ENCODE measurements at regions not wholly inside any gene's neighbourhood (a gene's known extent, or its start where the extent isn't known, plus 50 kb on each side); places are given as distances from the start of the nearest gene placed in this dataset.

- CTCF ChIA-PET: no interaction called here
- no peak for ATAC-seq
Observed at GRCh38 chr11:81373986-81374385, 1359.7 kb downstream of the FAM181B start.

DNA sequence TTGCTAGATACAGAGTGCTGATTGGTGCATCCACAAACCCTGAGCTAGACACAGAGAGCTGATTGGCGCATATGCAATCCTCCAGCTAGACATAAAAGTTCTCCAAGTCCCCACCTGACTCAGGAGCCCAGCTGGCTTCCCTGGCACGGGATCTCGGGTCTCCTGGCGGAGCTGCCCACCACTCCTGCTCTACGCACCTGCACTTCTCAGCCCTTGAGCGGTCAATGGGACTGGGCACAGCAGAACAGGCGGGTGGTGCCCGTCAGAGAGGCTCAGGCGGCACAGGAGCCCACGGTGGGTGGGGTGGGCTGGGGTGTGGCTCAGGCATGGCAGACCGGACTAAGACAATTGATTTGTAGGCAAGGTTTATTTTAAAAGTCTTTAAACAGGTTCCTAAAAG, 1365.5 kb downstream of the FAM181B start:
- ChIA-PET POLR2A (no interaction called here), CTCF (no interaction called here)
- DNase-seq (ENCODE audit: low read depth, low spot score): no peak
- ATAC-seq: no peak
- Histone ChIP-seq H3K36me3 (ENCODE audit: control insufficient read depth, insufficient read depth, low read length) (no peaks in the 10 kb centered on the region), H3K27ac (ENCODE audit: low read length) (no peak overlapping the region), H3K9me3 (ENCODE audit: control insufficient read depth, insufficient read depth, low read depth, low read length) (no peaks in the 10 kb centered on the region), H3K27me3 (ENCODE audit: control insufficient read depth, insufficient read depth, low read length) (no peaks in the 10 kb centered on the region), H3K4me3 (ENCODE audit: low read depth in 2 of 2, low read length in 2 of 2) (no peak overlapping the region), H3K4me1 (ENCODE audit: control insufficient read depth, insufficient read depth, low read length) (no peaks in the 10 kb centered on the region)
- intact Hi-C loops (cut with micrococcal nuclease; ENCODE audit: unreplicated experiment) (no loop called here), in situ Hi-C loops (cut with HindIII; ENCODE audit: low pct_unique_long_range_greater_than_20kb, low sequenced_read_pairs) (no loop called here)
- BruUV-seq (replicated peaks): no TSS peak
- TF ChIP-seq CTCF (IDR thresholded peaks at IDR 0.05): no peak
- no peak for TF ChIP-seq POLR2AphosphoS5 (IDR thresholded peaks at IDR 0.05; ENCODE audit: low read depth, low read length)
- TF ChIP-seq, protein P1, sequence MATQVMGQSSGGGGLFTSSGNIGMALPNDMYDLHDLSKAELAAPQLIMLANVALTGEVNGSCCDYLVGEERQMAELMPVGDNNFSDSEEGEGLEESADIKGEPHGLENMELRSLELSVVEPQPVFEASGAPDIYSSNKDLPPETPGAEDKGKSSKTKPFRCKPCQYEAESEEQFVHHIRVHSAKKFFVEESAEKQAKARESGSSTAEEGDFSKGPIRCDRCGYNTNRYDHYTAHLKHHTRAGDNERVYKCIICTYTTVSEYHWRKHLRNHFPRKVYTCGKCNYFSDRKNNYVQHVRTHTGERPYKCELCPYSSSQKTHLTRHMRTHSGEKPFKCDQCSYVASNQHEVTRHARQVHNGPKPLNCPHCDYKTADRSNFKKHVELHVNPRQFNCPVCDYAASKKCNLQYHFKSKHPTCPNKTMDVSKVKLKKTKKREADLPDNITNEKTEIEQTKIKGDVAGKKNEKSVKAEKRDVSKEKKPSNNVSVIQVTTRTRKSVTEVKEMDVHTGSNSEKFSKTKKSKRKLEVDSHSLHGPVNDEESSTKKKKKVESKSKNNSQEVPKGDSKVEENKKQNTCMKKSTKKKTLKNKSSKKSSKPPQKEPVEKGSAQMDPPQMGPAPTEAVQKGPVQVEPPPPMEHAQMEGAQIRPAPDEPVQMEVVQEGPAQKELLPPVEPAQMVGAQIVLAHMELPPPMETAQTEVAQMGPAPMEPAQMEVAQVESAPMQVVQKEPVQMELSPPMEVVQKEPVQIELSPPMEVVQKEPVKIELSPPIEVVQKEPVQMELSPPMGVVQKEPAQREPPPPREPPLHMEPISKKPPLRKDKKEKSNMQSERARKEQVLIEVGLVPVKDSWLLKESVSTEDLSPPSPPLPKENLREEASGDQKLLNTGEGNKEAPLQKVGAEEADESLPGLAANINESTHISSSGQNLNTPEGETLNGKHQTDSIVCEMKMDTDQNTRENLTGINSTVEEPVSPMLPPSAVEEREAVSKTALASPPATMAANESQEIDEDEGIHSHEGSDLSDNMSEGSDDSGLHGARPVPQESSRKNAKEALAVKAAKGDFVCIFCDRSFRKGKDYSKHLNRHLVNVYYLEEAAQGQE (IDR thresholded peaks at IDR 0.05; ENCODE audit: insufficient read depth in 1 of 2, low read depth in 2 of 2, low read length in 1 of 2): no peak
- TF ChIP-seq TCF7L2 (IDR thresholded peaks at IDR 0.05; ENCODE audit: low read depth, low read length): no peak
- TF ChIP-seq SIN3A (IDR thresholded peaks at IDR 0.05; ENCODE audit: borderline replicate concordance, insufficient read depth, low read depth, low read length): no peak

More at GRCh38 chr11:81373986-81374385, 1359.7 kb downstream of the FAM181B start:
- POLR2A ChIA-PET: no interaction called here
- intact Hi-C loops (cut with micrococcal nuclease; ENCODE audit: unreplicated experiment): no loop called here
- DNase-seq (ENCODE audit: low read depth, low spot score): no peak
- H3K4me3 ChIP-seq (ENCODE audit: low read depth in 2 of 2, low read length in 2 of 2): no peak overlapping the region
- no peaks in the 10 kb centered on the region for H3K27me3 ChIP-seq (ENCODE audit: control insufficient read depth, insufficient read depth, low read length)
- BruUV-seq (replicated peaks): no TSS peak
- no peaks in the 10 kb centered on the region for H3K9me3 ChIP-seq (ENCODE audit: control insufficient read depth, insufficient read depth, low read depth, low read length)
- H3K27ac ChIP-seq (ENCODE audit: low read length): no peak overlapping the region
- in situ Hi-C loops (cut with HindIII; ENCODE audit: low pct_unique_long_range_greater_than_20kb, low sequenced_read_pairs): no loop called here
- H3K4me1 ChIP-seq (ENCODE audit: control insufficient read depth, insufficient read depth, low read length): no peaks in the 10 kb centered on the region
- H3K36me3 ChIP-seq (ENCODE audit: control insufficient read depth, insufficient read depth, low read length): no peaks in the 10 kb centered on the region
- TF ChIP-seq POLR2AphosphoS5 (IDR thresholded peaks at IDR 0.05; ENCODE audit: low read depth, low read length) (no peak), TCF7L2 (IDR thresholded peaks at IDR 0.05; ENCODE audit: low read depth, low read length) (no peak), SIN3A (IDR thresholded peaks at IDR 0.05; ENCODE audit: borderline replicate concordance, insufficient read depth, low read depth, low read length) (no peak), CTCF (IDR thresholded peaks at IDR 0.05) (no peak)
- TF ChIP-seq, protein P1 (IDR thresholded peaks at IDR 0.05; ENCODE audit: insufficient read depth in 1 of 2, low read depth in 2 of 2, low read length in 1 of 2): no peak

Data from Panc1 (cell line).